Breast epithelium (tissue), 4 donors: ENCODE measurements at regions not wholly inside any gene's neighbourhood (a gene's known extent, or its start where the extent isn't known, plus 50 kb on each side); places are given as distances from the start of the nearest gene placed in this dataset.
"Not testable (repeated sequence)": the region's sequence is repeated elsewhere in the genome, so short reads cannot be mapped to it uniquely, and the experiment has no call there.

Experiments used
- DNase-seq, 2 donors: peaks; one replicate each; pipeline ENCODE4 v3.0.0-alpha.2; 2019; ENCODE audit warnings: low spot score in 2 of 2
- H3K27ac ChIP-seq, 2 donors: fragments of 200-600 bp; sonication (generic) in 1 of 2; one replicate each; pipeline ENCODE4 v1.5.1; 2016 to 2019; ENCODE audit warnings: mild to moderate bottlenecking in 1 of 2
- H3K27me3 ChIP-seq, 2 donors: fragments of 200-600 bp; sonication (generic) in 1 of 2; one replicate each; pipeline versions ENCODE4 v1.5.1 to v1.6.0; 2017 to 2019; ENCODE audit warnings: control low read depth in 1 of 2, mild to moderate bottlenecking in 1 of 2
- H3K36me3 ChIP-seq: fragments of 200-600 bp; one replicate; pipeline ENCODE4 v1.5.1; 2019
- H3K4me1 ChIP-seq, 2 donors: fragments of 200-600 bp; sonication (generic); one replicate each; pipeline ENCODE4 v1.5.1; 2016 to 2019; ENCODE audit warnings: control low read depth in 1 of 2
- H3K4me3 ChIP-seq, 3 donors: fragments of 200-600 bp; sonication (generic); 1 replicate in 2 of 3; 2 replicates in 1 of 3; pipeline ENCODE4 v1.5.1; 2016 to 2019; ENCODE audit warnings: mild to moderate bottlenecking in 3 of 3, moderate library complexity in 2 of 3
- H3K9me3 ChIP-seq, 2 donors: fragments of 200-600 bp; sonication (generic) in 1 of 2; one replicate each; pipeline ENCODE4 v1.5.1; 2016 to 2019; ENCODE audit warnings: control low read depth in 1 of 2
- POLR2A ChIP-seq: fragments of 450-650 bp; IDR thresholded peaks from one replicate; pipeline ENCODE4 v1.6.1; 2016; ENCODE audit warnings: antibody characterized with exemption, mild to moderate bottlenecking, moderate library complexity
- POLR2AphosphoS5 ChIP-seq, 3 donors: sonication (generic); formaldehyde crosslinking; IDR thresholded peaks; one replicate each; pipeline ENCODE4 v1.6.1; 2017; ENCODE audit warnings: antibody characterized with exemption in 3 of 3
- intact Hi-C: fragments of 100-400 bp; cut with DNase I; formaldehyde crosslinking; loops from one replicate; pipeline ENCODE4 v1.15.1; 2023; ENCODE audit warnings: low total_unique reads
- TF ChIP-seq, protein P1 (sequence below), 3 donors: fragments of 450-650 bp; IDR thresholded peaks; one replicate each; pipeline ENCODE4 v1.5.1; 2016 to 2017; ENCODE audit warnings: antibody characterized with exemption in 3 of 3, mild to moderate bottlenecking in 3 of 3, moderate library complexity in 3 of 3

DNA sequence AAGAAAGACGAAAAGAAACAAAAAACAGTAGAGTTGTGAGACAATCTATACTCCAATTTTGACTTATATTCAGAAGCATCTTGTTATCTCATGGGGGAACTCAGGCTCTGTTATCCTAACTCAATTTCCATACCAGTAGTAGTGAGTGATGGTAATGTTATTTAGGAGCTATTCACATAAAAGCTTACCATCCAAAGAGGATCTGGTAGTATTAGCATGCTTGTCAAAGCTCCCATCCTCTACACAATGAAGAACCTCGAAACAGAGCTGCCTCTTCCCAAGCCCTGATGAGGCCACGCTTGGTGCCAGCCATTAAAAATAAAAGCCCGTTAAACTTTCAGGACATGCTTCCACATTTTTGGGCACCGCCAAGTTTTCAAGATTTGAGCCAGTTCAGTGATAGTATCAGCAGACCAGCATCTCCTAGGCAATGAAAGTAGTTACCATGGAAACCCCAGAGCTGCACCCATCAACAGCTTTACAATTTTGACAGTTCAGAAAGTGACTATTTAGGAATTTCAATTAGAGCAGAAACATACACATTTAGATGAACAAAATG, 173.3 kb downstream of the CD83 start:
- no peak overlapping the region for H3K27ac ChIP-seq
- H3K36me3 ChIP-seq = no peaks in the 10 kb centered on the region
- intact Hi-C loops = no loop called here
- no peaks in the 10 kb centered on the region for H3K9me3 ChIP-seq
- H3K4me3 ChIP-seq = no peak overlapping the region
- DNase-seq = no peak
- H3K27me3 ChIP-seq = no peaks in the 10 kb centered on the region
- TF ChIP-seq POLR2AphosphoS5 (IDR thresholded peaks at IDR 0.05) (no peak), POLR2A (no peak)
- TF ChIP-seq, protein P1, sequence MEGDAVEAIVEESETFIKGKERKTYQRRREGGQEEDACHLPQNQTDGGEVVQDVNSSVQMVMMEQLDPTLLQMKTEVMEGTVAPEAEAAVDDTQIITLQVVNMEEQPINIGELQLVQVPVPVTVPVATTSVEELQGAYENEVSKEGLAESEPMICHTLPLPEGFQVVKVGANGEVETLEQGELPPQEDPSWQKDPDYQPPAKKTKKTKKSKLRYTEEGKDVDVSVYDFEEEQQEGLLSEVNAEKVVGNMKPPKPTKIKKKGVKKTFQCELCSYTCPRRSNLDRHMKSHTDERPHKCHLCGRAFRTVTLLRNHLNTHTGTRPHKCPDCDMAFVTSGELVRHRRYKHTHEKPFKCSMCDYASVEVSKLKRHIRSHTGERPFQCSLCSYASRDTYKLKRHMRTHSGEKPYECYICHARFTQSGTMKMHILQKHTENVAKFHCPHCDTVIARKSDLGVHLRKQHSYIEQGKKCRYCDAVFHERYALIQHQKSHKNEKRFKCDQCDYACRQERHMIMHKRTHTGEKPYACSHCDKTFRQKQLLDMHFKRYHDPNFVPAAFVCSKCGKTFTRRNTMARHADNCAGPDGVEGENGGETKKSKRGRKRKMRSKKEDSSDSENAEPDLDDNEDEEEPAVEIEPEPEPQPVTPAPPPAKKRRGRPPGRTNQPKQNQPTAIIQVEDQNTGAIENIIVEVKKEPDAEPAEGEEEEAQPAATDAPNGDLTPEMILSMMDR (IDR thresholded peaks at IDR 0.05) = no peak
- H3K4me1 ChIP-seq = no peaks in the 10 kb centered on the region

DNA sequence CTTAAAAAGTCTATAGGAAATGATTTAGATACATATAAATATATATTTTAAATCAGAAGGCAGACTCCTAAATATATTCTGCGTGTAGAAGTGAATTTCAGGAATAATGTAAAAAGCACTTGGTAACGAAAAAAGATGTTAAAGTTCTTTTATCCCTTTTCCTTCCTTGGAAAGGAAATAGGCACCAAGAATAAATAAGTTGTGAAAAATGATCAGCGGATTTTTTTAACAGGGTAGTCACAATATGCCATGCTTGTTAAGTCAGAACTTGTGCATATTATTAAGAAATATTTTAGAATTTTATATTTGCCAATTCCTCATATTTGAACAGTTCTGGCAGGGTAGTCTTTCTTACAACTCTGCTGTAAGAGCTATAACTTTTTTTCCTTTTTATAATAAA, 173.8 kb downstream of the CD83 start:
- no peaks in the 10 kb centered on the region for H3K27me3 ChIP-seq
- no peaks in the 10 kb centered on the region for H3K4me1 ChIP-seq
- TF ChIP-seq POLR2AphosphoS5 (IDR thresholded peaks at IDR 0.05) (no peak), POLR2A (no peak)
- TF ChIP-seq, protein P1 (IDR thresholded peaks at IDR 0.05) = no peak
- DNase-seq = no peak
- no peaks in the 10 kb centered on the region for H3K9me3 ChIP-seq
- intact Hi-C loops = no loop called here
- no peak overlapping the region for H3K4me3 ChIP-seq
- no peaks in the 10 kb centered on the region for H3K36me3 ChIP-seq
- no peak overlapping the region for H3K27ac ChIP-seq

DNA sequence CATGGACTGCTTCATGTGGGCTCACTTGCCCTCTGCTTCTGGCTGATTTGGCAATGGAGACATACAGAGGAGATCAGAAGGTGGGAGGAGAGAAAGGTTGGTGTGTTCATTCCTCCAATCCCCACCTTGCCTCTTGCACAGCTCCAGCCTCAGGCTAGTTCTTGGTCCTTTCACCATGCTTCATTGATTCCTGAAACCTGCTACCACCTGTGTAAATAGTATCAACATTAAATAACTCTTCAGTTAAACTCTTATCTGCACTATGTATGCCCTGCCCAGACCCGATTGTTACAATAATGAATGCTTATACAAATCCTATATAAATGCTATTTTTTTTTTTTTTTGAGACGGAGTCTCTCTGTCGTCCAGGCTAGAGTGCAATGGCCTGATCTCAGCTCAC, 174.5 kb downstream of the CD83 start:
- H3K9me3 ChIP-seq = no peaks in the 10 kb centered on the region
- H3K4me3 ChIP-seq = no peak overlapping the region
- no peaks in the 10 kb centered on the region for H3K4me1 ChIP-seq
- TF ChIP-seq POLR2AphosphoS5 (IDR thresholded peaks at IDR 0.05) (no peak), POLR2A (no peak)
- TF ChIP-seq, protein P1 (IDR thresholded peaks at IDR 0.05) = no peak
- DNase-seq = no peak
- no peaks in the 10 kb centered on the region for H3K27me3 ChIP-seq
- H3K36me3 ChIP-seq = no peaks in the 10 kb centered on the region
- intact Hi-C loops = no loop called here
- no peak overlapping the region for H3K27ac ChIP-seq

DNA sequence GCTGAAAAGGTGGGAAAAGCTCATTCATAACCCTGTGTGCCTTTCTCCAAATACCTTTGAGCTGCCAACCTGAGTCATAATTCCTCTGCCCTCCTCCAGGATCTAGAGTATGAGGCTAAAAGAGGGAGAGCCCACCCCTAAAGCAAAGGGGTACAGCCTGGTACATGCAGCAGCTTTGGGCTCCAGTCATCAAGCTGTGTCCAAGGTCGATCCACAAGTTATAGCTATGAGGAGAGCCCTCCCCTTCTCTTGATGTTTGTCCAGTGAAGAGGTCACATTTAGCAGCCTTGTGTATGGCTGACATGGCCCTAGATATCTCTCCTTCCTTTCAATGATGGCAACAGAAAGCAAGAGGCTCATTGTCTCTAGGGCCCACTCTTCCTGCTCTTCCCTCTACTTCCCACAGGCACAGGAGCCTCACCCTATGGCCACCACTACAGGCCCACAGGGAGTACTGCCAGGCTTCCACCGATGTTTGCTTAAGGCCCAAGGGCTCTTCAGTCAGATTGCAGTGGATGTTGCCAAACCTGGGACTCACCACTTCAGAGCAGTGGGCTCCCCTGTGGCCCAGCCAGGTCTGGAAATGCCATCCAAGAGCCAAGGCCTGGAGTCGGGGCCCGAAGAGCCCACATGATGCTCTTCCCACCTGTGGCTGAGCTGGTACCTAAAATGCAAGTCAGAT, 176.8 kb downstream of the CD83 start:
- no peak for DNase-seq
- TF ChIP-seq, protein P1 (IDR thresholded peaks at IDR 0.05) = no peak
- TF ChIP-seq POLR2AphosphoS5 (IDR thresholded peaks at IDR 0.05) = no peak
- no peak for TF ChIP-seq POLR2A
- Histone ChIP-seq H3K27ac (no peak overlapping the region), H3K4me3 (no peak overlapping the region), H3K9me3 (no peaks in the 10 kb centered on the region), H3K27me3 (no peaks in the 10 kb centered on the region), H3K36me3 (no peaks in the 10 kb centered on the region), H3K4me1 (no peaks in the 10 kb centered on the region)
- intact Hi-C loops = no loop called here

DNA sequence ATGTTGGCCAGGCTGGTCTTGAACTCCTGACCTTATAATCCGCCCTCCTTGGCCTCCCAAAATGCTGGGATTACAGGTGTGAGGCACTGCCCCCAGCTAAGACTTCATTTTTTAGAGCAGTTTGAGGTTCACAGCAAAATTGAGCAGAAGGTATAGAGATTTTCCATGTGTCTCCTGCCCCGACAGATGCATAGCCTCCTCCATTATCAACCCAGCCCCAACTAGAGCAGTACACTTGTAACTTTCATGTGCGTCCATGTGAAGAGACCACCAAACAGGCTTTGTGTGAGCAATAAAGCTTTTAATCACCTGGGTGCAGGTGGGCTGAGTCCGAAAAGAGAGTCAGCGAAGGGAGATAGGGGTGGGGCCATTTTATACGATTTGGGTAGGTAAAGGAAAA, 179.1 kb downstream of the CD83 start:
- H3K27me3 ChIP-seq, H3K4me3 ChIP-seq, intact Hi-C loops, H3K36me3 ChIP-seq, H3K9me3 ChIP-seq, H3K4me1 ChIP-seq, DNase-seq, H3K27ac ChIP-seq: not testable (repeated sequence)

DNA sequence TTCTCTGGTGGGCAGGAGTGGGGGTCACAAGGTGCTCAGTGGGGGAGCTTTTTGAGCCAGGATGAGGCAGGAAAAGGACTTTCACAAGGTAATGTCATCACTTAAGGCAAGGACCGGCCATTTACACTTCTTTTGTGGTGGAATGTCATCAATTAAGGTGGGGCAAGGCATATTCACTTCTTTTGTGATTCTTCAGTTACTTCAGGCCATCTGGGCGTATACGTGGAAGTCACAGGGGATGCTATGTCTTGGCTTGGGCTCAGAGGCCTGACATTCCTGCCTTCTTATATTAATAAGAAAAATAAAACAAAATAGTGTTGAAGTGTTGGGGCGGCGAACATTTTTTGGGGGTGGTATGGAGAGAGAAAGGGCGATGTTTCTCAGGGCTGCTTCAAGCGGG, 179.5 kb downstream of the CD83 start:
- H3K36me3 ChIP-seq, H3K27ac ChIP-seq, H3K4me1 ChIP-seq, intact Hi-C loops, H3K4me3 ChIP-seq, DNase-seq, H3K9me3 ChIP-seq, H3K27me3 ChIP-seq: not testable (repeated sequence)

DNA sequence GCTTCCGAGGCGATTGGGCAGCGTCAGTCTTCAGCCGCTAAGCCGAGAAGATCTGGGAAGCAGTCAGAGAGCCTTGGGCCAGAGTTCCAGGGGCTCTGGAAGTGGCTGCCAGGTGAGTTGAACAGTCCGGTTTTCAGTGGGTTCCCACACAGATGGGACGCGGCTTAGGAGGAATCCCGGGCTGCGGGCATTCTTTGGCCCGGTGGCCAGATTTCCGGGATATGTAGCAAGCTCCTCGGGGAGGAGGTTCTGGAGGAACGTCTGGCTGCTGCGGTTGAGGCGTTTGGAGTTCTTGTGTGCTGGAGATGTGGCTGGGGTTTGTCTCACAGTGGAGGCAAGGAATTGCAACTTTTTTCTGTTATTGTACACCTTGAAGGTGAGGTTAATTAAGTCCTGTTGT, 182.6 kb downstream of the CD83 start:
- H3K9me3 ChIP-seq, H3K4me1 ChIP-seq, H3K36me3 ChIP-seq, H3K27me3 ChIP-seq, H3K27ac ChIP-seq, DNase-seq, H3K4me3 ChIP-seq, intact Hi-C loops: not testable (repeated sequence)

DNA sequence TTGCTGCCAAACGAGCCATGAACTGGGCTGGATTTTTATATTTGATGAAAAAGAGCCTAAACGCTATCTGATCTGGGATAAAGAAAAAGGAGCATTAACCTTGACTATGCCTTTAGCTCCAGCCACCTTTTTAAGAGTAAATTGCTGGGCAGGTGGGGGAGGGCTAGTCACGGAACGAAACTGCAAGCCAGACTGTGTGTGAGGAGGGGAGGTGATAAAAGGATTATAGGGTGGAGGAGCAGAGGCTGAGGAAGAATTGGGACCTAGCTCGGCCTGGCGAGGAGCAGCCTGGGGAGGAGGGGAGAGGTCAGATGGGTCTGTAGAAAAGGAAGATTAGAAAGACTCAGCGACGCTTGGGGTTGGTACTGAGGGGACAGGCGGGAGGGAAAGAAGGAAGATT, 183.1 kb downstream of the CD83 start:
- intact Hi-C loops, H3K4me1 ChIP-seq, H3K27me3 ChIP-seq, H3K36me3 ChIP-seq, DNase-seq, H3K27ac ChIP-seq, H3K4me3 ChIP-seq, H3K9me3 ChIP-seq: not testable (repeated sequence)

DNA sequence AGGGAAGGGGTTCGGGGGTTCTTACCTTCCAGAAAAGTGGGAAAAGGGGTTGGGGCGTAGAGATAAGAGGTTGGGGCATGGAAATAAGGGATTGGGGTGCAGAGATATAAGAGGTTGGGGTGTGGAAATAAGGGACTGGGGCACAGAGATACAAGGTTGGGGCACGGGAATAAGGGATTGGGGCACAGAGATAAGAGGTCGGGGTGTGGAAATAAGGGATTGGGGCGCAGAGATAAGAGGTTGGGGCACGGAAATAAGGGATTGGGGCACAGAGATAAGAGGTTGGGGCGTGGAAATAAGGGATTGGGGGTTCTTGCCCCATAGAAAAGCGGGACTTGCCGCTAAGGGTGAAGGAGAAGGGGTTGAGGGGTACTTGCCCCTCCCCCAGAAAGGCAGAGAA, 183.9 kb downstream of the CD83 start:
- H3K4me3 ChIP-seq, H3K36me3 ChIP-seq, H3K27me3 ChIP-seq, H3K4me1 ChIP-seq, intact Hi-C loops, H3K9me3 ChIP-seq, DNase-seq, H3K27ac ChIP-seq: not testable (repeated sequence)
